22Rv1 (cell line): ENCODE measurements at regions not wholly inside any gene's neighbourhood (a gene's known extent, or its start where the extent isn't known, plus 50 kb on each side); places are given as distances from the start of the nearest gene placed in this dataset.

Experiments
- ZFX ChIP-seq: fragments of 450-650 bp; IDR thresholded peaks from 2 replicates; pipeline ENCODE4 v1.6.1; 2017; ENCODE audit warnings: antibody characterized with exemption, borderline replicate concordance
- TF ChIP-seq, protein P1 (sequence below): fragments of 450-650 bp; IDR thresholded peaks from 2 replicates; pipeline ENCODE4 v1.5.1; 2017; ENCODE audit warnings: mild to moderate bottlenecking

DNA sequence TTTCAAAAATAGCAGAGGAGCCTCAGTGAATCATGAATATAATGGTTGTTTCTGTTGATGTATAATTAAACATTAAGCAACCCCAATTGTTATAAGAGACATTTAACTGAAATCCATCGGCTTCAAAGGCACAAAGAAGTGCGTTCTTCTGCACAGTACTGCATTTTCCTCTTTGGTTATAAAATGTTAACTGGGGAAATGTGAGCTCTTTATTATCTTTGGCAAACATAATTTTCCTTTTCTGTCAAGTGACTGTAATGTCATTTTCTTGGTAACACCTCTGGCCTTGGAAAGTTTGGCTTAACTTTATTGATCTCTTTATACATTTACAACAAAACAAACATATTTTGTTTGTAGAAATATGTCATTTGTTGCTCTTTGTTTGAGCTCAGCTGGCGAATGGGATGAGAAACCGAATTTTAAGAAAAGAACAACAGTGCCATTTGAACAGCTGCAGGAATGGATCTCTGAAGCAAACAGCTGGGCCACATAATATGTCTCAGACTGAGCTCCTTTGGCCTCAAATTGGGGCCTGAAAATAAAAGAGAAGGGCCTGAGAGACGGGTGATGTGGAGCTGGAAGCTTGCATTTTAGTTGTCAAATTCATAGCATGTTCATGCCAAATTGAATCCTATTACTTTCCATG lies 427.0 kb upstream of the SPTLC3 start:
- TF ChIP-seq, protein P1, sequence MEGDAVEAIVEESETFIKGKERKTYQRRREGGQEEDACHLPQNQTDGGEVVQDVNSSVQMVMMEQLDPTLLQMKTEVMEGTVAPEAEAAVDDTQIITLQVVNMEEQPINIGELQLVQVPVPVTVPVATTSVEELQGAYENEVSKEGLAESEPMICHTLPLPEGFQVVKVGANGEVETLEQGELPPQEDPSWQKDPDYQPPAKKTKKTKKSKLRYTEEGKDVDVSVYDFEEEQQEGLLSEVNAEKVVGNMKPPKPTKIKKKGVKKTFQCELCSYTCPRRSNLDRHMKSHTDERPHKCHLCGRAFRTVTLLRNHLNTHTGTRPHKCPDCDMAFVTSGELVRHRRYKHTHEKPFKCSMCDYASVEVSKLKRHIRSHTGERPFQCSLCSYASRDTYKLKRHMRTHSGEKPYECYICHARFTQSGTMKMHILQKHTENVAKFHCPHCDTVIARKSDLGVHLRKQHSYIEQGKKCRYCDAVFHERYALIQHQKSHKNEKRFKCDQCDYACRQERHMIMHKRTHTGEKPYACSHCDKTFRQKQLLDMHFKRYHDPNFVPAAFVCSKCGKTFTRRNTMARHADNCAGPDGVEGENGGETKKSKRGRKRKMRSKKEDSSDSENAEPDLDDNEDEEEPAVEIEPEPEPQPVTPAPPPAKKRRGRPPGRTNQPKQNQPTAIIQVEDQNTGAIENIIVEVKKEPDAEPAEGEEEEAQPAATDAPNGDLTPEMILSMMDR = no peak
- no peak for TF ChIP-seq ZFX
